ENCODE measurements at regions not wholly inside any gene's neighbourhood (a gene's known extent, or its start where the extent isn't known, plus 50 kb on each side); places are given as distances from the start of the nearest gene placed in this dataset.
"Not testable (repeated sequence)": the region's sequence is repeated elsewhere in the genome, so short reads cannot be mapped to it uniquely, and the experiment has no call there.

GRCh38 chr4:159837071-159837470, 734.2 kb downstream of the RAPGEF2 start:
- no peak for DNase-seq (ENCODE audit: low spot score)

- DNase-seq (ENCODE audit: low spot score): no peak
Measured at GRCh38 chr4:159855731-159856130, 752.9 kb downstream of the RAPGEF2 start.

GRCh38 chr4:159856451-159856850, 753.6 kb downstream of the RAPGEF2 start:
- DNase-seq (ENCODE audit: low spot score): no peak

- DNase-seq (ENCODE audit: low spot score): no peak
Measured at GRCh38 chr4:159859656-159860148, 756.8 kb downstream of the RAPGEF2 start.

- DNase-seq (ENCODE audit: low spot score): no peak
Measured at GRCh38 chr4:159860945-159861344, 758.1 kb downstream of the RAPGEF2 start.

- DNase-seq (ENCODE audit: low spot score): no peak
Measured at GRCh38 chr4:159864337-159864736, 761.5 kb downstream of the RAPGEF2 start.

GRCh38 chr4:159867673-159868072, 764.8 kb downstream of the RAPGEF2 start:
- DNase-seq (ENCODE audit: low spot score): no peak

- not testable (repeated sequence) for DNase-seq (ENCODE audit: low spot score)
Measured at GRCh38 chr4:159868936-159869335, 766.1 kb downstream of the RAPGEF2 start.

- no peak for DNase-seq (ENCODE audit: low spot score)
Measured at GRCh38 chr4:159871141-159871540, 768.3 kb downstream of the RAPGEF2 start.

- no peak for DNase-seq (ENCODE audit: low spot score)
Measured at GRCh38 chr4:159881158-159881557, 778.3 kb downstream of the RAPGEF2 start.

- DNase-seq (ENCODE audit: low spot score): no peak
Measured at GRCh38 chr4:159884989-159885388, 782.1 kb downstream of the RAPGEF2 start.

GRCh38 chr4:159899596-159899995, 796.7 kb downstream of the RAPGEF2 start:
- no peak for DNase-seq (ENCODE audit: low spot score)

- DNase-seq (ENCODE audit: low spot score): no peak
Measured at GRCh38 chr4:159900562-159900961, 797.7 kb downstream of the RAPGEF2 start.

GRCh38 chr4:159902648-159903047, 799.8 kb downstream of the RAPGEF2 start:
- no peak for DNase-seq (ENCODE audit: low spot score)

- no peak for DNase-seq (ENCODE audit: low spot score)
Measured at GRCh38 chr4:159904906-159905305, 802.0 kb downstream of the RAPGEF2 start.

- no peak for DNase-seq (ENCODE audit: low spot score)
Measured at GRCh38 chr4:159906051-159906450, 803.2 kb downstream of the RAPGEF2 start.

- DNase-seq (ENCODE audit: low spot score): no peak
Measured at GRCh38 chr4:159906517-159906916, 803.6 kb downstream of the RAPGEF2 start.

- DNase-seq (ENCODE audit: low spot score): no peak
Measured at GRCh38 chr4:159910721-159911120, 807.8 kb downstream of the RAPGEF2 start.

GRCh38 chr4:159922119-159922518, 819.2 kb downstream of the RAPGEF2 start:
- no peak for DNase-seq (ENCODE audit: low spot score)

GRCh38 chr4:159925770-159926169, 822.9 kb downstream of the RAPGEF2 start:
- no peak for DNase-seq (ENCODE audit: low spot score)

GRCh38 chr4:159926871-159927270, 824.0 kb downstream of the RAPGEF2 start:
- DNase-seq (ENCODE audit: low spot score): no peak

GRCh38 chr4:159927781-159928180, 824.9 kb downstream of the RAPGEF2 start:
- no peak for DNase-seq (ENCODE audit: low spot score)

GRCh38 chr4:159934602-159935001, 831.7 kb downstream of the RAPGEF2 start:
- DNase-seq (ENCODE audit: low spot score): not testable (repeated sequence)

GRCh38 chr4:159937595-159937994, 834.7 kb downstream of the RAPGEF2 start:
- DNase-seq (ENCODE audit: low spot score): no peak

GRCh38 chr4:159939681-159940080, 836.8 kb downstream of the RAPGEF2 start:
- DNase-seq (ENCODE audit: low spot score): not testable (repeated sequence)
